HG03108 (cell line): ENCODE measurements at regions not wholly inside any gene's neighbourhood (a gene's known extent, or its start where the extent isn't known, plus 50 kb on each side); places are given as distances from the start of the nearest gene placed in this dataset.

ENCODE experiments used
- ATAC-seq: cut with Tn5 transposase; IDR thresholded peaks from one replicate; pipeline ENCODE4 v1.9.1; 2021; ENCODE audit warnings: moderate library complexity; ENCODE audit not compliant: unreplicated experiment

- ATAC-seq: no peak
Measured at GRCh38 chr4:96652158-96652557, 812.3 kb downstream of the PDHA2 start.

GRCh38 chr4:96652821-96653220 is 812.9 kb downstream of the PDHA2 start:
- ATAC-seq: no peak

- ATAC-seq: no peak
Measured at GRCh38 chr4:96654045-96654444, 814.2 kb downstream of the PDHA2 start.

GRCh38 chr4:96670381-96670780 is 830.5 kb downstream of the PDHA2 start:
- no peak for ATAC-seq

GRCh38 chr4:96675416-96675815 is 835.5 kb downstream of the PDHA2 start:
- ATAC-seq: no peak

GRCh38 chr4:96675896-96676295 is 836.0 kb downstream of the PDHA2 start:
- ATAC-seq: no peak

GRCh38 chr4:96676754-96677435 is 837.0 kb downstream of the PDHA2 start:
- ATAC-seq: no peak

- no peak for ATAC-seq
Measured at GRCh38 chr4:96677499-96677898, 837.6 kb downstream of the PDHA2 start.

GRCh38 chr4:96681218-96681617 is 841.3 kb downstream of the PDHA2 start:
- ATAC-seq: no peak

GRCh38 chr4:96685691-96686090 is 845.8 kb downstream of the PDHA2 start:
- no peak for ATAC-seq

- ATAC-seq: no peak
Measured at GRCh38 chr4:96691521-96691920, 851.6 kb downstream of the PDHA2 start.

- no peak for ATAC-seq
Measured at GRCh38 chr4:96698831-96699230, 858.9 kb downstream of the PDHA2 start.

GRCh38 chr4:96703265-96703664 is 863.4 kb downstream of the PDHA2 start:
- ATAC-seq: no peak

GRCh38 chr4:96708766-96709165 is 868.9 kb downstream of the PDHA2 start:
- no peak for ATAC-seq

- ATAC-seq: no peak
Measured at GRCh38 chr4:96713271-96713850, 873.5 kb downstream of the PDHA2 start.

GRCh38 chr4:96729641-96730040 is 889.7 kb downstream of the PDHA2 start:
- no peak for ATAC-seq

- ATAC-seq: no peak
Measured at GRCh38 chr4:96730432-96730831, 890.5 kb downstream of the PDHA2 start.

GRCh38 chr4:96736352-96736889 is 896.5 kb downstream of the PDHA2 start:
- no peak for ATAC-seq

GRCh38 chr4:96739101-96739500 is 899.2 kb downstream of the PDHA2 start:
- no peak for ATAC-seq

GRCh38 chr4:96742332-96743014 is 902.6 kb downstream of the PDHA2 start:
- no peak for ATAC-seq

- ATAC-seq: no peak
Measured at GRCh38 chr4:96744676-96745075, 904.8 kb downstream of the PDHA2 start.

GRCh38 chr4:96753216-96753615 is 913.3 kb downstream of the PDHA2 start:
- no peak for ATAC-seq
